ENCODE measurements at regions not wholly inside any gene's neighbourhood (a gene's known extent, or its start where the extent isn't known, plus 50 kb on each side); places are given as distances from the start of the nearest gene placed in this dataset.

DNA sequence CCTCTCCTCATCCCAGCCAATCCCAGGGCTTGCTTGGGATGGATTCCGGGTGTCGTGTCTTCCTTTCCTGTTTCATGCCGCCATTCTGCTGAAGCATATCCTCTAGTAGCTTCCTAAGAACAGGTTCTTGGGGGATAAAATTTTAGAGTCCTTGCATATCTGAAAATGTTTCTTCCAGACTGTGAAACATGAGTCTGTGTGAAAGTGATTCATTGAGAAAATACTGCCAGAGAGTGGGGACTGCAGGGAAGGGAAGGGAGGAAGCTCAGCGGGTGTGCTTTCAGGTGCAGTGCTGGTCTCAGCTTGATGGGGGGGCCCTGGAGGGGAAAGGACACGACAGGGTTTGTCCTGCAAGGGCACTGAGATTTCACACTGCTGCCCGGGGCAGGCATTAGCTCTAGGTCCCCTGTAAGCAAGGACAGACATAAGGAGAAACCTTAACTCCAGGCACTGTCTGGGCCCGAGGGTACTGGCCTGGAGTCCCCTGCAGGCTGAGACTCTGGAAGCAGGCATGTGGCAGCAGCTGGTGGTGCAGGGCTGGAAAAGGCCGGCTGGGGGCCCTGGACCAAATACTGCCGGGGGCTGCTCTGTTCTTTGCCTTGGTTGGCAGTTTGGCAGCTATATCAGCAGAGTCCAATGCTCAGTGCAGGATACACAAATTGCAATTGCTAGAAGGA lies 97.6 kb upstream of the HS6ST1 start:
- ATAC-seq (peak; percentile 39; the same call in 2 of the 3 replicates), DNase-seq (ENCODE audit: extremely low read depth in 1 of 4, low spot score in 3 of 4) (no peak), FAIRE-seq (no peak)
- Histone ChIP-seq H3K4me2 (ENCODE audit: insufficient read depth, low read length) (no peak overlapping the region), H3K27me3 (ENCODE audit: control insufficient read depth in 2 of 2, insufficient read depth in 2 of 2, low read length in 2 of 2) (peaks cover 0 to 28% of the 10 kb centered on the region in 2 experiments; a peak in 3 of 5 replicates), H3K79me2 (ENCODE audit: control insufficient read depth, insufficient read depth, low read length) (no peaks in the 10 kb centered on the region), H3K4me3 (no peak overlapping the region), H4K20me1 (replicated peaks; ENCODE audit: control insufficient read depth, insufficient read depth, low read length) (no peaks in the 10 kb centered on the region; the same call in 1 of the 2 replicates), H3K9ac (ENCODE audit: insufficient read depth in 1 of 2, low read depth in 2 of 2, low read length in 2 of 2) (no peak overlapping the region), H3K4me1 (replicated peaks in 1 of 2; ENCODE audit: control insufficient read depth in 2 of 2, insufficient read depth in 2 of 2, low read length in 2 of 2) (no peaks in the 10 kb centered on the region; a peak in 1 of 5 replicates), H3K27ac (ENCODE audit: extremely low read depth, low read depth, low read length) (no peak overlapping the region), H3K9me1 (ENCODE audit: control insufficient read depth, insufficient read depth, low read length) (peaks cover 3% of the 10 kb centered on the region), H2AFZ (ENCODE audit: low read depth, low read length) (no peak overlapping the region), H3K36me3 (ENCODE audit: control insufficient read depth, insufficient read depth, low read length) (no peaks in the 10 kb centered on the region), H3K9me3 (replicated peaks; ENCODE audit: control insufficient read depth, insufficient read depth, low read depth, low read length) (no peaks in the 10 kb centered on the region; the same call in 1 of the 2 replicates)
- POLR2A ChIA-PET = interaction anchor here (0.8 to 1.1 kb wide), 2 partner anchors 15 to 21 kb away, joined by 3 read pairs; no protein-coding TSS in a partner anchor
- 0% methylated on average over 8 of the region's 9 CpGs for WGBS (ENCODE audit: insufficient coverage, low coverage, missing lambda C conversion rate)
- intact Hi-C loops (cut with micrococcal nuclease) = loop anchor here (10.0 kb wide), 1 partner anchor 241 kb away; no protein-coding TSS in a partner anchor
- in situ Hi-C loops (cut with MboI) = no loop called here
- BruUV-seq (replicated peaks) = no TSS peak
- CTCF ChIA-PET (ENCODE audit: low intra/inter-chr PET ratio) = no interaction called here
- TF ChIP-seq, protein P1, sequence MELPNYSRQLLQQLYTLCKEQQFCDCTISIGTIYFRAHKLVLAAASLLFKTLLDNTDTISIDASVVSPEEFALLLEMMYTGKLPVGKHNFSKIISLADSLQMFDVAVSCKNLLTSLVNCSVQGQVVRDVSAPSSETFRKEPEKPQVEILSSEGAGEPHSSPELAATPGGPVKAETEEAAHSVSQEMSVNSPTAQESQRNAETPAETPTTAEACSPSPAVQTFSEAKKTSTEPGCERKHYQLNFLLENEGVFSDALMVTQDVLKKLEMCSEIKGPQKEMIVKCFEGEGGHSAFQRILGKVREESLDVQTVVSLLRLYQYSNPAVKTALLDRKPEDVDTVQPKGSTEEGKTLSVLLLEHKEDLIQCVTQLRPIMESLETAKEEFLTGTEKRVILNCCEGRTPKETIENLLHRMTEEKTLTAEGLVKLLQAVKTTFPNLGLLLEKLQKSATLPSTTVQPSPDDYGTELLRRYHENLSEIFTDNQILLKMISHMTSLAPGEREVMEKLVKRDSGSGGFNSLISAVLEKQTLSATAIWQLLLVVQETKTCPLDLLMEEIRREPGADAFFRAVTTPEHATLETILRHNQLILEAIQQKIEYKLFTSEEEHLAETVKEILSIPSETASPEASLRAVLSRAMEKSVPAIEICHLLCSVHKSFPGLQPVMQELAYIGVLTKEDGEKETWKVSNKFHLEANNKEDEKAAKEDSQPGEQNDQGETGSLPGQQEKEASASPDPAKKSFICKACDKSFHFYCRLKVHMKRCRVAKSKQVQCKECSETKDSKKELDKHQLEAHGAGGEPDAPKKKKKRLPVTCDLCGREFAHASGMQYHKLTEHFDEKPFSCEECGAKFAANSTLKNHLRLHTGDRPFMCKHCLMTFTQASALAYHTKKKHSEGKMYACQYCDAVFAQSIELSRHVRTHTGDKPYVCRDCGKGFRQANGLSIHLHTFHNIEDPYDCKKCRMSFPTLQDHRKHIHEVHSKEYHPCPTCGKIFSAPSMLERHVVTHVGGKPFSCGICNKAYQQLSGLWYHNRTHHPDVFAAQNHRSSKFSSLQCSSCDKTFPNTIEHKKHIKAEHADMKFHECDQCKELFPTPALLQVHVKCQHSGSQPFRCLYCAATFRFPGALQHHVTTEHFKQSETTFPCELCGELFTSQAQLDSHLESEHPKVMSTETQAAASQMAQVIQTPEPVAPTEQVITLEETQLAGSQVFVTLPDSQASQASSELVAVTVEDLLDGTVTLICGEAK (IDR thresholded peaks at IDR 0.05) = no peak
- TF ChIP-seq, protein P1 (CRISPR knock-in tag; IDR thresholded peaks at IDR 0.05) = no peak
- TF ChIP-seq STAT5A (IDR thresholded peaks at IDR 0.05; ENCODE audit: borderline replicate concordance, low read length) (no peak), BCOR (IDR thresholded peaks at IDR 0.05) (no peak), PURB (CRISPR knock-in tag; IDR thresholded peaks at IDR 0.05; ENCODE audit: low read depth) (no peak), ZEB2 (IDR thresholded peaks at IDR 0.05) (no peak), CSDE1 (IDR thresholded peaks at IDR 0.05) (no peak)
- TF ChIP-seq, protein P2, sequence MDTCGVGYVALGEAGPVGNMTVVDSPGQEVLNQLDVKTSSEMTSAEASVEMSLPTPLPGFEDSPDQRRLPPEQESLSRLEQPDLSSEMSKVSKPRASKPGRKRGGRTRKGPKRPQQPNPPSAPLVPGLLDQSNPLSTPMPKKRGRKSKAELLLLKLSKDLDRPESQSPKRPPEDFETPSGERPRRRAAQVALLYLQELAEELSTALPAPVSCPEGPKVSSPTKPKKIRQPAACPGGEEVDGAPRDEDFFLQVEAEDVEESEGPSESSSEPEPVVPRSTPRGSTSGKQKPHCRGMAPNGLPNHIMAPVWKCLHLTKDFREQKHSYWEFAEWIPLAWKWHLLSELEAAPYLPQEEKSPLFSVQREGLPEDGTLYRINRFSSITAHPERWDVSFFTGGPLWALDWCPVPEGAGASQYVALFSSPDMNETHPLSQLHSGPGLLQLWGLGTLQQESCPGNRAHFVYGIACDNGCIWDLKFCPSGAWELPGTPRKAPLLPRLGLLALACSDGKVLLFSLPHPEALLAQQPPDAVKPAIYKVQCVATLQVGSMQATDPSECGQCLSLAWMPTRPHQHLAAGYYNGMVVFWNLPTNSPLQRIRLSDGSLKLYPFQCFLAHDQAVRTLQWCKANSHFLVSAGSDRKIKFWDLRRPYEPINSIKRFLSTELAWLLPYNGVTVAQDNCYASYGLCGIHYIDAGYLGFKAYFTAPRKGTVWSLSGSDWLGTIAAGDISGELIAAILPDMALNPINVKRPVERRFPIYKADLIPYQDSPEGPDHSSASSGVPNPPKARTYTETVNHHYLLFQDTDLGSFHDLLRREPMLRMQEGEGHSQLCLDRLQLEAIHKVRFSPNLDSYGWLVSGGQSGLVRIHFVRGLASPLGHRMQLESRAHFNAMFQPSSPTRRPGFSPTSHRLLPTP (IDR thresholded peaks at IDR 0.05; ENCODE audit: borderline replicate concordance, extremely low read depth, insufficient read length) = no peak
